ENCODE measurements at regions not wholly inside any gene's neighbourhood (a gene's known extent, or its start where the extent isn't known, plus 50 kb on each side); places are given as distances from the start of the nearest gene placed in this dataset.

DNA sequence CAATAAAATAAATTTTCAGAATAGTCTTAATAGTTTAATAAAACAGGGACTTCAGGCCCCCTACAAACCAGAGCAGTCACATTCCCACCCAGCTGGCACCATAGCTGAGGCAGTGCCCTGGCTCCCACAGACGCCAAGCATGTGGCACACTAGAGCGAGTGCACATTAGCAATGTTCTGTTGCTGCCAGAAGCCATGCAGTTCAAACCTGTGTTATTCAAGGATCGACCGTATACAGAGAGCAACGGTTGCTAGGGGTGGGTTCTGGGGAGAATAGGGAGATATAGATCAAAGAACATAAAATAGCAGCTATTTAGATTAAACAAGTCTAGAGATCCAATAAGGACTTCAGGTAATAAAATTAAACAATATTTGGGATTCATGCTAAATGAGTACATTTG lies 419.3 kb upstream of the KLHL1 start:
- no peak overlapping the region for H2BK12ac ChIP-seq (ENCODE audit: insufficient read length, low read depth, low read length)
- H2AFZ ChIP-seq (ENCODE audit: low read length) = no peak overlapping the region
- no peak overlapping the region for H3K23ac ChIP-seq (ENCODE audit: insufficient read length, low read depth, low read length)
- H3K27ac ChIP-seq (ENCODE audit: insufficient read length, low read depth, low read length) = no peak overlapping the region
- no peaks in the 10 kb centered on the region for H3K9me3 ChIP-seq (ENCODE audit: control insufficient read depth, low read depth, low read length)
- no peaks in the 10 kb centered on the region for H3K23me2 ChIP-seq (ENCODE audit: insufficient read length, low read depth, low read length, poor library complexity, severe bottlenecking)
- no peak overlapping the region for H2BK15ac ChIP-seq (ENCODE audit: low read depth, low read length)
- DNase-seq = no peak
- no peak overlapping the region for H2BK120ac ChIP-seq (ENCODE audit: low read depth, low read length, poor library complexity, severe bottlenecking)
- H3T11ph ChIP-seq (ENCODE audit: low read length) = no peak overlapping the region
- no peaks in the 10 kb centered on the region for H3K27me3 ChIP-seq (ENCODE audit: insufficient read depth, low read length)
- no peaks in the 10 kb centered on the region for H3K79me2 ChIP-seq (ENCODE audit: insufficient read depth, low read length)
- H3K27ac Mint-ChIP-seq = no peak overlapping the region
- no peak overlapping the region for H4K5ac ChIP-seq (ENCODE audit: insufficient read length, low read depth, low read length)
- H3K14ac ChIP-seq (ENCODE audit: insufficient read depth, low read length) = no peak overlapping the region
- H3K56ac ChIP-seq (ENCODE audit: insufficient read length, low read depth, low read length) = no peak overlapping the region
- H3K18ac ChIP-seq (ENCODE audit: insufficient read length, low read depth, low read length) = no peak overlapping the region
- H4K91ac ChIP-seq (ENCODE audit: insufficient read length, low read depth, low read length) = no peak overlapping the region
- no peak overlapping the region for H3K9ac ChIP-seq (ENCODE audit: extremely low read depth, insufficient read length, low read length)
- no peaks in the 10 kb centered on the region for H3K9me3 Mint-ChIP-seq
- no peak overlapping the region for H3K4me2 ChIP-seq (ENCODE audit: insufficient read depth, insufficient read length, low read length)
- H3K4me1 ChIP-seq (ENCODE audit: insufficient read depth, low read length) = no peaks in the 10 kb centered on the region
- H3K27me3 Mint-ChIP-seq (ENCODE audit: low read depth) = no peaks in the 10 kb centered on the region; the same call in 1 of the 2 replicates
- H4K20me1 ChIP-seq (ENCODE audit: control insufficient read depth, insufficient read depth, insufficient read length) = no peaks in the 10 kb centered on the region
- TF ChIP-seq, protein P1, sequence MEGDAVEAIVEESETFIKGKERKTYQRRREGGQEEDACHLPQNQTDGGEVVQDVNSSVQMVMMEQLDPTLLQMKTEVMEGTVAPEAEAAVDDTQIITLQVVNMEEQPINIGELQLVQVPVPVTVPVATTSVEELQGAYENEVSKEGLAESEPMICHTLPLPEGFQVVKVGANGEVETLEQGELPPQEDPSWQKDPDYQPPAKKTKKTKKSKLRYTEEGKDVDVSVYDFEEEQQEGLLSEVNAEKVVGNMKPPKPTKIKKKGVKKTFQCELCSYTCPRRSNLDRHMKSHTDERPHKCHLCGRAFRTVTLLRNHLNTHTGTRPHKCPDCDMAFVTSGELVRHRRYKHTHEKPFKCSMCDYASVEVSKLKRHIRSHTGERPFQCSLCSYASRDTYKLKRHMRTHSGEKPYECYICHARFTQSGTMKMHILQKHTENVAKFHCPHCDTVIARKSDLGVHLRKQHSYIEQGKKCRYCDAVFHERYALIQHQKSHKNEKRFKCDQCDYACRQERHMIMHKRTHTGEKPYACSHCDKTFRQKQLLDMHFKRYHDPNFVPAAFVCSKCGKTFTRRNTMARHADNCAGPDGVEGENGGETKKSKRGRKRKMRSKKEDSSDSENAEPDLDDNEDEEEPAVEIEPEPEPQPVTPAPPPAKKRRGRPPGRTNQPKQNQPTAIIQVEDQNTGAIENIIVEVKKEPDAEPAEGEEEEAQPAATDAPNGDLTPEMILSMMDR (conservative IDR thresholded peaks at IDR 0.05) = no peak
- H2BK20ac ChIP-seq (ENCODE audit: low read depth, low read length, poor library complexity, severe bottlenecking) = no peak overlapping the region
- no peak overlapping the region for H3K4ac ChIP-seq (ENCODE audit: low read depth, low read length)
- no peaks in the 10 kb centered on the region for H3K36me3 Mint-ChIP-seq (ENCODE audit: insufficient read depth in 1 of 3, low read depth in 3 of 3)
- H3K4me1 Mint-ChIP-seq = 0 out of 4 replicates have a peak, but pooled peaks cover 0 to 4% of the 10 kb centered on the region in 2 experiments
- no peak overlapping the region for H3K4me3 Mint-ChIP-seq
- H4K8ac ChIP-seq (replicated peaks; ENCODE audit: insufficient read length, low read depth, low read length) = no peak overlapping the region
- no peaks in the 10 kb centered on the region for H3K79me1 ChIP-seq (ENCODE audit: insufficient read depth, low read depth, low read length, poor library complexity, severe bottlenecking)
- H2AK5ac ChIP-seq (ENCODE audit: insufficient read length, low read length) = no peak overlapping the region
- H2BK5ac ChIP-seq (ENCODE audit: insufficient read length, low read length) = no peak overlapping the region
- no CpG with 5 or more reads among the region's 5 CpGs for WGBS (ENCODE audit: extremely low coverage, insufficient read length, low lambda C conversion rate)
